SU-DHL-6 (cell line): ENCODE measurements at regions not wholly inside any gene's neighbourhood (a gene's known extent, or its start where the extent isn't known, plus 50 kb on each side); places are given as distances from the start of the nearest gene placed in this dataset.

ENCODE experiments used
- H2AFZ ChIP-seq: fragments of 200-600 bp; sonication (generic); 2 replicates; pipeline ENCODE4 v1.6.1; 2014; ENCODE audit warnings: low read depth, mild to moderate bottlenecking, moderate library complexity, mixed read lengths, antibody characterized with exemption, low read length; ENCODE audit not compliant: severe bottlenecking
- H3F3A ChIP-seq: fragments of 200-600 bp; shearing (Covaris generic); 2 replicates; pipeline ENCODE4 v1.6.0; 2016; ENCODE audit warnings: antibody characterized with exemption, mild to moderate bottlenecking; ENCODE audit not compliant: insufficient read depth
- H3K27ac ChIP-seq: fragments of 200-600 bp; sonication (generic); 2 replicates; pipeline ENCODE4 v1.5.1; 2016; ENCODE audit warnings: low read depth, mild to moderate bottlenecking, low read length, moderate library complexity, mixed read lengths
- H3K27me3 ChIP-seq: fragments of 200-600 bp; sonication (generic), shearing (Covaris generic); 2 replicates; pipeline ENCODE4 v1.6.0; 2014; ENCODE audit warnings: mild to moderate bottlenecking, low read length
- H3K36me3 ChIP-seq: fragments of 200-600 bp; sonication (generic); 2 replicates; pipeline ENCODE4 v1.6.1; 2014; ENCODE audit warnings: mild to moderate bottlenecking, low read length, mixed read lengths
- H3K4me2 ChIP-seq: fragments of 300-600, 200-600 bp; shearing (Covaris generic), sonication (generic); 2 replicates; pipeline ENCODE4 v1.6.0; 2014; ENCODE audit warnings: low read length, low read depth, mild to moderate bottlenecking; ENCODE audit not compliant: poor library complexity, severe bottlenecking
- H3K4me3 ChIP-seq: fragments of 200-600 bp; sonication (generic); 2 replicates; pipeline ENCODE4 v1.5.1; 2014; ENCODE audit warnings: antibody characterized with exemption, low read length, mild to moderate bottlenecking, mixed read lengths; ENCODE audit not compliant: insufficient read depth, poor library complexity, severe bottlenecking
- H3K79me2 ChIP-seq: fragments of 200-600 bp; sonication (generic); 2 replicates; pipeline ENCODE4 v1.6.1; 2014; ENCODE audit warnings: mild to moderate bottlenecking, low read length, moderate library complexity; ENCODE audit not compliant: insufficient read depth
- H3K9ac ChIP-seq: fragments of 200-600 bp; sonication (generic); 2 replicates; pipeline ENCODE4 v1.7.0; 2014; ENCODE audit warnings: mild to moderate bottlenecking, low read length
- H3K9me2 ChIP-seq: fragments of 200-600 bp; sonication (generic); replicated peaks from 2 replicates; pipeline ENCODE4 v1.6.1; 2014; ENCODE audit warnings: low read length; ENCODE audit not compliant: insufficient read depth
- H3K9me3 ChIP-seq: fragments of 200-600 bp; sonication (generic); 2 replicates; pipeline ENCODE4 v1.6.1; 2014; ENCODE audit warnings: low read length, mixed read lengths; ENCODE audit not compliant: insufficient read depth
- H4K20me1 ChIP-seq: fragments of 200-600 bp; sonication (generic); 2 replicates; pipeline ENCODE4 v1.6.1; 2014; ENCODE audit warnings: low read depth, mild to moderate bottlenecking, antibody characterized with exemption, low read length, moderate library complexity, mixed read lengths
- CTCF ChIP-seq: fragments of 200-600 bp; sonication (generic); IDR thresholded peaks from one replicate; pipeline ENCODE4 v1.5.1; 2017; ENCODE audit warnings: antibody characterized with exemption, mild to moderate bottlenecking, low read length, moderate library complexity; ENCODE audit not compliant: insufficient read depth, poor library complexity, severe bottlenecking
- EZH2phosphoT487 ChIP-seq: fragments of 200-600 bp; sonication (generic), shearing (Covaris generic); conservative IDR thresholded peaks from 2 replicates; pipeline ENCODE4 v1.6.1; 2018; ENCODE audit warnings: mild to moderate bottlenecking, antibody characterized with exemption, low read length, moderate library complexity, mixed read lengths

- Histone ChIP-seq H3K9ac (no peak overlapping the region), H3K27ac (no peak overlapping the region), H3K4me3 (no peak overlapping the region), H3K4me2 (no peak overlapping the region), H3K27me3 (no peaks in the 10 kb centered on the region), H3K9me3 (no peaks in the 10 kb centered on the region), H3K36me3 (no peaks in the 10 kb centered on the region), H4K20me1 (no peaks in the 10 kb centered on the region), H2AFZ (no peak overlapping the region), H3K9me2 (no peaks in the 10 kb centered on the region), H3K79me2 (no peaks in the 10 kb centered on the region), H3F3A (no peaks in the 10 kb centered on the region)
- TF ChIP-seq EZH2phosphoT487 = no peak
- TF ChIP-seq CTCF = no peak
Measured at GRCh38 chr1:74995821-74996220, 138.4 kb upstream of the LHX8 start.

GRCh38 chr1:75010547-75010946 is 123.6 kb upstream of the LHX8 start:
- Histone ChIP-seq H3K27ac (no peak overlapping the region), H3K4me2 (no peak overlapping the region), H3K9me2 (no peaks in the 10 kb centered on the region), H3K9me3 (no peaks in the 10 kb centered on the region), H3K9ac (no peak overlapping the region), H3K27me3 (no peaks in the 10 kb centered on the region), H3K4me3 (no peak overlapping the region), H2AFZ (no peak overlapping the region), H3K79me2 (no peaks in the 10 kb centered on the region), H3K36me3 (no peaks in the 10 kb centered on the region), H3F3A (no peaks in the 10 kb centered on the region), H4K20me1 (no peaks in the 10 kb centered on the region)
- TF ChIP-seq EZH2phosphoT487 = no peak
- no peak for TF ChIP-seq CTCF

- Histone ChIP-seq H3K9ac (no peak overlapping the region), H3K27me3 (no peaks in the 10 kb centered on the region), H3K79me2 (no peaks in the 10 kb centered on the region), H4K20me1 (no peaks in the 10 kb centered on the region), H3K4me2 (no peak overlapping the region), H3K27ac (no peak overlapping the region), H3K4me3 (no peak overlapping the region), H3F3A (no peaks in the 10 kb centered on the region), H3K36me3 (no peaks in the 10 kb centered on the region), H2AFZ (no peak overlapping the region), H3K9me3 (no peaks in the 10 kb centered on the region), H3K9me2 (no peaks in the 10 kb centered on the region)
- TF ChIP-seq CTCF (no peak), EZH2phosphoT487 (no peak)
Measured at GRCh38 chr1:75014250-75014649, 119.9 kb upstream of the LHX8 start.

- no peaks in the 10 kb centered on the region for H3K27me3 ChIP-seq
- H2AFZ ChIP-seq = no peak overlapping the region
- H3F3A ChIP-seq = no peaks in the 10 kb centered on the region
- H3K9ac ChIP-seq = no peak overlapping the region
- H3K27ac ChIP-seq = no peak overlapping the region
- no peak overlapping the region for H3K4me3 ChIP-seq
- H3K79me2 ChIP-seq = no peaks in the 10 kb centered on the region
- H3K9me2 ChIP-seq = no peaks in the 10 kb centered on the region
- H4K20me1 ChIP-seq = no peaks in the 10 kb centered on the region
- H3K36me3 ChIP-seq = no peaks in the 10 kb centered on the region
- TF ChIP-seq EZH2phosphoT487 = no peak
- TF ChIP-seq CTCF = no peak
- H3K4me2 ChIP-seq = no peak overlapping the region
- H3K9me3 ChIP-seq = no peaks in the 10 kb centered on the region
Measured at GRCh38 chr1:75023005-75023404, 111.2 kb upstream of the LHX8 start.
